MM.1S (cell line): ENCODE measurements at regions not wholly inside any gene's neighbourhood (a gene's known extent, or its start where the extent isn't known, plus 50 kb on each side); places are given as distances from the start of the nearest gene placed in this dataset.
A peak's percentile ranks its signal among the peaks of the same experiment; 100 is the strongest.

Source experiments
- DNase-seq: peaks from one replicate; pipeline ENCODE4 v3.0.0-alpha.2; 2015
- H2AFZ ChIP-seq: fragments of 300-600 bp; sonication (generic); 2 replicates; pipeline ENCODE4 v1.6.0; 2016; ENCODE audit warnings: antibody characterized with exemption, low read length
- H3F3A ChIP-seq: fragments of 300-600 bp; sonication (generic); 2 replicates; pipeline ENCODE4 v1.6.1; 2016; ENCODE audit warnings: mild to moderate bottlenecking, antibody characterized with exemption, low read length, moderate library complexity, mixed read lengths; ENCODE audit not compliant: insufficient read depth
- H3K27ac ChIP-seq: fragments of 300-600 bp; sonication (generic); 2 replicates; pipeline ENCODE4 v1.5.1; 2016; ENCODE audit warnings: mild to moderate bottlenecking, low read length
- H3K27me3 ChIP-seq: fragments of 300-600 bp; sonication (generic); replicated peaks from 2 replicates; pipeline ENCODE4 v1.6.0; 2016; ENCODE audit warnings: low read length; ENCODE audit not compliant: insufficient read depth
- H3K36me3 ChIP-seq: fragments of 300-600 bp; sonication (generic); replicated peaks from 2 replicates; pipeline ENCODE4 v1.6.1; 2016; ENCODE audit warnings: mild to moderate bottlenecking, low read length, mixed read lengths; ENCODE audit not compliant: insufficient read depth
- H3K4me1 ChIP-seq: fragments of 300-600 bp; sonication (generic); 2 replicates; pipeline ENCODE4 v1.6.1; 2016; ENCODE audit warnings: low read length, mixed read lengths
- H3K4me2 ChIP-seq: fragments of 300-600 bp; sonication (generic); 2 replicates; pipeline ENCODE4 v1.6.0; 2016; ENCODE audit warnings: low read depth, low read length
- H3K4me3 ChIP-seq: fragments of 300-600 bp; sonication (generic); 2 replicates; pipeline ENCODE4 v1.5.1; 2016; ENCODE audit warnings: low read length, mixed read lengths
- H3K79me2 ChIP-seq: fragments of 300-600 bp; sonication (generic); 2 replicates; pipeline ENCODE4 v1.6.1; 2016; ENCODE audit warnings: mixed run types, low read length, mixed read lengths
- H3K9ac ChIP-seq: fragments of 300-600 bp; sonication (generic); 2 replicates; pipeline ENCODE4 v1.6.1; 2016; ENCODE audit warnings: low read length, mixed read lengths
- H3K9me2 ChIP-seq: fragments of 300-600 bp; sonication (generic); replicated peaks from 2 replicates; pipeline ENCODE4 v1.6.1; 2016; ENCODE audit warnings: mild to moderate bottlenecking, low read length, mixed read lengths; ENCODE audit not compliant: insufficient read depth
- H3K9me3 ChIP-seq: fragments of 300-600 bp; sonication (generic); replicated peaks from 2 replicates; pipeline ENCODE4 v1.6.1; 2016; ENCODE audit warnings: mild to moderate bottlenecking, low read length, mixed read lengths; ENCODE audit not compliant: insufficient read depth
- H4K20me1 ChIP-seq: fragments of 300-600 bp; sonication (generic); 2 replicates; pipeline ENCODE4 v1.6.1; 2016; ENCODE audit warnings: mild to moderate bottlenecking, low read length, moderate library complexity, mixed read lengths; ENCODE audit not compliant: insufficient read depth
- EZH2 ChIP-seq: fragments of 300-600 bp; sonication (generic); optimal IDR thresholded peaks from 2 replicates; pipeline ENCODE3; 2017; ENCODE audit warnings: low read depth, mild to moderate bottlenecking, antibody characterized with exemption, low read length, mixed read lengths
- EZH2phosphoT487 ChIP-seq: fragments of 300-600 bp; sonication (generic); IDR thresholded peaks from 2 replicates; pipeline ENCODE4 v1.6.1; 2018; ENCODE audit warnings: antibody characterized with exemption, low read length
- TF ChIP-seq, protein P1 (sequence below): fragments of 300-600 bp; sonication (generic); IDR thresholded peaks from 2 replicates; pipeline ENCODE4 v1.5.1; 2016; ENCODE audit warnings: antibody characterized with exemption, low read length, mixed read lengths

GRCh38 chr14:59028476-59029202, 159.8 kb upstream of the DAAM1 start:
- no peaks in the 10 kb centered on the region for H3K79me2 ChIP-seq
- H3K27ac ChIP-seq: no peak overlapping the region
- H3K4me2 ChIP-seq: peak overlapping the region; percentile 37
- H3K9me3 ChIP-seq: no peaks in the 10 kb centered on the region
- H2AFZ ChIP-seq: peak overlapping the region; percentile 41; the same call in 1 of the 2 replicates
- no peaks in the 10 kb centered on the region for H3K9me2 ChIP-seq
- H3K9ac ChIP-seq: no peak overlapping the region
- peak; percentile 51 for DNase-seq
- 0 out of 2 replicates have a peak, but pooled peaks cover 6% of the 10 kb centered on the region for H3K4me1 ChIP-seq
- H3F3A ChIP-seq: no peaks in the 10 kb centered on the region
- H3K27me3 ChIP-seq: no peaks in the 10 kb centered on the region
- TF ChIP-seq, protein P1, sequence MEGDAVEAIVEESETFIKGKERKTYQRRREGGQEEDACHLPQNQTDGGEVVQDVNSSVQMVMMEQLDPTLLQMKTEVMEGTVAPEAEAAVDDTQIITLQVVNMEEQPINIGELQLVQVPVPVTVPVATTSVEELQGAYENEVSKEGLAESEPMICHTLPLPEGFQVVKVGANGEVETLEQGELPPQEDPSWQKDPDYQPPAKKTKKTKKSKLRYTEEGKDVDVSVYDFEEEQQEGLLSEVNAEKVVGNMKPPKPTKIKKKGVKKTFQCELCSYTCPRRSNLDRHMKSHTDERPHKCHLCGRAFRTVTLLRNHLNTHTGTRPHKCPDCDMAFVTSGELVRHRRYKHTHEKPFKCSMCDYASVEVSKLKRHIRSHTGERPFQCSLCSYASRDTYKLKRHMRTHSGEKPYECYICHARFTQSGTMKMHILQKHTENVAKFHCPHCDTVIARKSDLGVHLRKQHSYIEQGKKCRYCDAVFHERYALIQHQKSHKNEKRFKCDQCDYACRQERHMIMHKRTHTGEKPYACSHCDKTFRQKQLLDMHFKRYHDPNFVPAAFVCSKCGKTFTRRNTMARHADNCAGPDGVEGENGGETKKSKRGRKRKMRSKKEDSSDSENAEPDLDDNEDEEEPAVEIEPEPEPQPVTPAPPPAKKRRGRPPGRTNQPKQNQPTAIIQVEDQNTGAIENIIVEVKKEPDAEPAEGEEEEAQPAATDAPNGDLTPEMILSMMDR: peak; percentile 70
- TF ChIP-seq EZH2: no peak
- H3K36me3 ChIP-seq: no peaks in the 10 kb centered on the region
- H4K20me1 ChIP-seq: no peaks in the 10 kb centered on the region
- 0 out of 2 replicates have a peak overlapping the region, but pooled peaks have one; percentile 7 for H3K4me3 ChIP-seq

DNA sequence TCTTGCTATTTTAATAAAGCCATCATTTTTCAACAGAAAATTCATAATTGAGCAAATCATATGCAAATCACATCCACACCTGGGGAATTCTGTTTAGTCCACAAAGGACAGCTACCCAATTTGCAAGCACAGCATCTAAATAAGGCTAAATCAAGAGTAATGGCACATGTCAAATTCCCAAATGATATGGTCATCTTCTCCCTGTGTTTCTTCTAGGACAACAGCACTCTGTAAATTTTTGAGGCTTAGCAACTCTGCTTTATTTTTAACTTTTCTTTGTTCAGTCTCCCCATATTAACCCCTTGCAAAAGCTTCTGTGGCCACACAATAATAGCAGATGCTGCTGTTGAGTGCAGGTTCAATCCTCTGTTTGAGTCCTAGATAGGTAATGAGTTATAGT, 155.6 kb upstream of the DAAM1 start:
- no peaks in the 10 kb centered on the region for H3K9me2 ChIP-seq
- H3K4me1 ChIP-seq: 0 out of 2 replicates have a peak, but pooled peaks cover 6% of the 10 kb centered on the region
- no peak overlapping the region for H3K4me3 ChIP-seq
- H2AFZ ChIP-seq: no peak overlapping the region
- no peaks in the 10 kb centered on the region for H4K20me1 ChIP-seq
- no peaks in the 10 kb centered on the region for H3F3A ChIP-seq
- H3K27ac ChIP-seq: no peak overlapping the region
- DNase-seq: no peak
- H3K36me3 ChIP-seq: no peaks in the 10 kb centered on the region
- H3K9me3 ChIP-seq: no peaks in the 10 kb centered on the region
- no peak overlapping the region for H3K4me2 ChIP-seq
- no peaks in the 10 kb centered on the region for H3K79me2 ChIP-seq
- TF ChIP-seq, protein P1: no peak
- no peak for TF ChIP-seq EZH2
- TF ChIP-seq EZH2phosphoT487: no peak
- H3K27me3 ChIP-seq: no peaks in the 10 kb centered on the region
- no peak overlapping the region for H3K9ac ChIP-seq

DNA sequence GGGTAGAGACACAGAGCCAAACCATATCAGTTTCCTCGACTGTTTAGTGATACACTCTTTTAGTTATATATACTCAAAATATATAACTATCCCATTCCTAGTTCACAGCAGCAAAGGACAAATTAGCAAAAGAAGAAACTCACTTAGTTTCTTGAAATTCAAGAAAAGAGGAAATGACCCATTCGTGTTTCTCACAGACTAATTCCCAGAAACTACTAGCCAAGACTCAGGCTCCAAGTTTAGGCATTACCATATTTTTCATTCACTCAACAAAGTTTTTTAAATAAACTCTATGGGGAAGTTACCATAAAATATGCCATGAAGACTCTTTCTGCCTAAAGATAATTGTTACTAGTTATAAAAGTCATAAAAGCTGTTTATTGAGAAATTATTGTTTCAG, 152.3 kb upstream of the DAAM1 start:
- no peaks in the 10 kb centered on the region for H3K27me3 ChIP-seq

More for the DNA sequence above, 152.3 kb upstream of the DAAM1 start:
- Histone ChIP-seq H3K4me1 (no peaks in the 10 kb centered on the region), H3K9me2 (no peaks in the 10 kb centered on the region), H3K9ac (no peak overlapping the region), H3K9me3 (no peaks in the 10 kb centered on the region), H3K36me3 (no peaks in the 10 kb centered on the region), H3K4me3 (no peak overlapping the region), H3F3A (no peaks in the 10 kb centered on the region), H3K4me2 (no peak overlapping the region), H3K79me2 (no peaks in the 10 kb centered on the region), H2AFZ (no peak overlapping the region), H3K27ac (no peak overlapping the region), H4K20me1 (no peaks in the 10 kb centered on the region)
- no peak for DNase-seq
- no peak for TF ChIP-seq EZH2
- TF ChIP-seq, protein P1: no peak
- TF ChIP-seq EZH2phosphoT487: no peak
